Stimulated activated naive CD4-positive, alpha-beta T cell (primary cell): ENCODE measurements at regions not wholly inside any gene's neighbourhood (a gene's known extent, or its start where the extent isn't known, plus 50 kb on each side); places are given as distances from the start of the nearest gene placed in this dataset.

Experiments used
- DNase-seq, 6 experiments: peaks; one replicate each; lab custom pipeline; 2025; lab: John Stamatoyannopoulos, UW

GRCh38 chr6:153873541-153873940 is 165.5 kb upstream of the OPRM1 start:
- no peak for DNase-seq

- no peak for DNase-seq
Measured at GRCh38 chr6:153872946-153873345, 166.1 kb upstream of the OPRM1 start.

GRCh38 chr6:153862927-153863326 is 176.1 kb upstream of the OPRM1 start:
- no peak for DNase-seq

- no peak for DNase-seq
Measured at GRCh38 chr6:153862139-153862538, 176.9 kb upstream of the OPRM1 start.

- no peak for DNase-seq
Measured at GRCh38 chr6:153858529-153858928, 180.5 kb upstream of the OPRM1 start.

- no peak for DNase-seq
Measured at GRCh38 chr6:153856929-153857376, 182.1 kb upstream of the OPRM1 start.

- DNase-seq: no peak
Measured at GRCh38 chr6:153852481-153852880, 186.6 kb upstream of the OPRM1 start.

GRCh38 chr6:153852034-153852433 is 187.0 kb upstream of the OPRM1 start:
- DNase-seq: no peak

GRCh38 chr6:153849072-153849779 is 189.8 kb upstream of the OPRM1 start:
- no peak for DNase-seq

GRCh38 chr6:153843420-153843819 is 195.6 kb upstream of the OPRM1 start:
- no peak for DNase-seq

- no peak for DNase-seq
Measured at GRCh38 chr6:153842491-153842890, 196.5 kb upstream of the OPRM1 start.

GRCh38 chr6:153840039-153840850 is 198.8 kb upstream of the OPRM1 start:
- no peak for DNase-seq

- DNase-seq: no peak
Measured at GRCh38 chr6:153832543-153832942, 206.5 kb upstream of the OPRM1 start.

GRCh38 chr6:153831350-153832078 is 207.5 kb upstream of the OPRM1 start:
- no peak for DNase-seq

- DNase-seq: no peak
Measured at GRCh38 chr6:153817173-153817572, 221.9 kb upstream of the OPRM1 start.

GRCh38 chr6:153816366-153816765 is 222.7 kb upstream of the OPRM1 start:
- DNase-seq: no peak

GRCh38 chr6:153814136-153814535 is 224.9 kb upstream of the OPRM1 start:
- DNase-seq: no peak

- no peak for DNase-seq
Measured at GRCh38 chr6:153804755-153805330, 234.2 kb upstream of the OPRM1 start.

- DNase-seq: no peak
Measured at GRCh38 chr6:153801917-153802316, 237.1 kb upstream of the OPRM1 start.

- no peak for DNase-seq
Measured at GRCh38 chr6:153800580-153801188, 238.4 kb upstream of the OPRM1 start.

GRCh38 chr6:153790876-153791473 is 248.1 kb upstream of the OPRM1 start:
- DNase-seq: no peak
